ENCODE measurements at regions not wholly inside any gene's neighbourhood (a gene's known extent, or its start where the extent isn't known, plus 50 kb on each side); places are given as distances from the start of the nearest gene placed in this dataset.

GRCh38 chrX:39168609-39169008 lies 367.4 kb downstream of the MID1IP1 start:
- Histone ChIP-seq H3K4me1 (ENCODE audit: control insufficient read depth, insufficient read depth, low read length, poor library complexity, severe bottlenecking) (no peaks in the 10 kb centered on the region), H3K36me3 (ENCODE audit: control insufficient read depth, insufficient read depth, low read length) (no peaks in the 10 kb centered on the region), H3K9me3 (ENCODE audit: control insufficient read depth, low read length) (no peaks in the 10 kb centered on the region), H3K27ac (ENCODE audit: low read depth, low read length, severe bottlenecking) (no peak overlapping the region), H3K4me3 (ENCODE audit: extremely low read depth, insufficient read depth, low read length, poor library complexity, severe bottlenecking) (no peak overlapping the region)
- 100% methylated on average over 2 of the region's 11 CpGs; no CpG with 5 or more reads in 1 of the 2 experiments for WGBS, 2 experiments (ENCODE audit: insufficient coverage in 2 of 2)

GRCh38 chrX:39169976-39170375 lies 368.7 kb downstream of the MID1IP1 start:
- Histone ChIP-seq H3K4me1 (ENCODE audit: control insufficient read depth, insufficient read depth, low read length, poor library complexity, severe bottlenecking) (no peaks in the 10 kb centered on the region), H3K9me3 (ENCODE audit: control insufficient read depth, low read length) (no peaks in the 10 kb centered on the region), H3K27ac (ENCODE audit: low read depth, low read length, severe bottlenecking) (no peak overlapping the region), H3K4me3 (ENCODE audit: extremely low read depth, insufficient read depth, low read length, poor library complexity, severe bottlenecking) (no peak overlapping the region), H3K36me3 (ENCODE audit: control insufficient read depth, insufficient read depth, low read length) (no peaks in the 10 kb centered on the region)
- WGBS, 2 experiments (ENCODE audit: insufficient coverage in 2 of 2), result no CpG with 5 or more reads among the region's 1 CpG

- Histone ChIP-seq H3K4me1 (ENCODE audit: control insufficient read depth, insufficient read depth, low read length, poor library complexity, severe bottlenecking) (no peaks in the 10 kb centered on the region), H3K36me3 (ENCODE audit: control insufficient read depth, insufficient read depth, low read length) (no peaks in the 10 kb centered on the region), H3K4me3 (ENCODE audit: extremely low read depth, insufficient read depth, low read length, poor library complexity, severe bottlenecking) (no peak overlapping the region), H3K27ac (ENCODE audit: low read depth, low read length, severe bottlenecking) (no peak overlapping the region), H3K9me3 (ENCODE audit: control insufficient read depth, low read length) (no peaks in the 10 kb centered on the region)
- 100% methylated on average over 1 of the region's 3 CpGs; no CpG with 5 or more reads in 1 of the 2 experiments for WGBS, 2 experiments (ENCODE audit: insufficient coverage in 2 of 2)
Observed at GRCh38 chrX:39170464-39170863, 369.2 kb downstream of the MID1IP1 start.

GRCh38 chrX:39171686-39172085 lies 370.4 kb downstream of the MID1IP1 start:
- Histone ChIP-seq H3K27ac (ENCODE audit: low read depth, low read length, severe bottlenecking) (no peak overlapping the region), H3K4me1 (ENCODE audit: control insufficient read depth, insufficient read depth, low read length, poor library complexity, severe bottlenecking) (peaks cover 2% of the 10 kb centered on the region), H3K36me3 (ENCODE audit: control insufficient read depth, insufficient read depth, low read length) (no peaks in the 10 kb centered on the region), H3K4me3 (ENCODE audit: extremely low read depth, insufficient read depth, low read length, poor library complexity, severe bottlenecking) (no peak overlapping the region), H3K9me3 (ENCODE audit: control insufficient read depth, low read length) (no peaks in the 10 kb centered on the region)
- WGBS, 2 experiments (ENCODE audit: insufficient coverage in 2 of 2), result 91 to 100% methylated on average over 2 to 3 of the region's 3 CpGs

- H3K27ac ChIP-seq (ENCODE audit: low read depth, low read length, severe bottlenecking), result no peak overlapping the region
- no peaks in the 10 kb centered on the region for H3K36me3 ChIP-seq (ENCODE audit: control insufficient read depth, insufficient read depth, low read length)
- no peak overlapping the region for H3K4me3 ChIP-seq (ENCODE audit: extremely low read depth, insufficient read depth, low read length, poor library complexity, severe bottlenecking)
- H3K4me1 ChIP-seq (ENCODE audit: control insufficient read depth, insufficient read depth, low read length, poor library complexity, severe bottlenecking), result peaks cover 2% of the 10 kb centered on the region
- no peaks in the 10 kb centered on the region for H3K9me3 ChIP-seq (ENCODE audit: control insufficient read depth, low read length)
- WGBS, 2 experiments (ENCODE audit: insufficient coverage in 2 of 2), result 100% methylated on average over 1 of the region's 5 CpGs; no CpG with 5 or more reads in 1 of the 2 experiments
Observed at GRCh38 chrX:39174241-39174771, 373.0 kb downstream of the MID1IP1 start.

GRCh38 chrX:39174772-39175417 lies 373.6 kb downstream of the MID1IP1 start:
- WGBS, 2 experiments (ENCODE audit: insufficient coverage in 2 of 2), result 87 to 94% methylated on average over 3 of the region's 13 CpGs
- Histone ChIP-seq H3K36me3 (ENCODE audit: control insufficient read depth, insufficient read depth, low read length) (no peaks in the 10 kb centered on the region), H3K9me3 (ENCODE audit: control insufficient read depth, low read length) (no peaks in the 10 kb centered on the region), H3K27ac (ENCODE audit: low read depth, low read length, severe bottlenecking) (no peak overlapping the region), H3K4me3 (ENCODE audit: extremely low read depth, insufficient read depth, low read length, poor library complexity, severe bottlenecking) (no peak overlapping the region), H3K4me1 (ENCODE audit: control insufficient read depth, insufficient read depth, low read length, poor library complexity, severe bottlenecking) (peaks cover 2% of the 10 kb centered on the region)

GRCh38 chrX:39175418-39176057 lies 374.3 kb downstream of the MID1IP1 start:
- Histone ChIP-seq H3K27ac (ENCODE audit: low read depth, low read length, severe bottlenecking) (no peak overlapping the region), H3K9me3 (ENCODE audit: control insufficient read depth, low read length) (no peaks in the 10 kb centered on the region), H3K4me3 (ENCODE audit: extremely low read depth, insufficient read depth, low read length, poor library complexity, severe bottlenecking) (no peak overlapping the region), H3K36me3 (ENCODE audit: control insufficient read depth, insufficient read depth, low read length) (no peaks in the 10 kb centered on the region), H3K4me1 (ENCODE audit: control insufficient read depth, insufficient read depth, low read length, poor library complexity, severe bottlenecking) (peaks cover 2% of the 10 kb centered on the region)
- WGBS, 2 experiments (ENCODE audit: insufficient coverage in 2 of 2), result 83% methylated on average over 2 of the region's 6 CpGs; no CpG with 5 or more reads in 1 of the 2 experiments

- no peaks in the 10 kb centered on the region for H3K36me3 ChIP-seq (ENCODE audit: control insufficient read depth, insufficient read depth, low read length)
- H3K27ac ChIP-seq (ENCODE audit: low read depth, low read length, severe bottlenecking), result no peak overlapping the region
- H3K4me3 ChIP-seq (ENCODE audit: extremely low read depth, insufficient read depth, low read length, poor library complexity, severe bottlenecking), result no peak overlapping the region
- peaks cover 2% of the 10 kb centered on the region for H3K4me1 ChIP-seq (ENCODE audit: control insufficient read depth, insufficient read depth, low read length, poor library complexity, severe bottlenecking)
- 100% methylated on average over 2 of the region's 4 CpGs; no CpG with 5 or more reads in 1 of the 2 experiments for WGBS, 2 experiments (ENCODE audit: insufficient coverage in 2 of 2)
- H3K9me3 ChIP-seq (ENCODE audit: control insufficient read depth, low read length), result no peaks in the 10 kb centered on the region
Observed at GRCh38 chrX:39176105-39176504, 374.8 kb downstream of the MID1IP1 start.

GRCh38 chrX:39189431-39189830 lies 388.2 kb downstream of the MID1IP1 start:
- no peak overlapping the region for H3K27ac ChIP-seq (ENCODE audit: low read depth, low read length, severe bottlenecking)
- no peaks in the 10 kb centered on the region for H3K36me3 ChIP-seq (ENCODE audit: control insufficient read depth, insufficient read depth, low read length)
- WGBS, 2 experiments (ENCODE audit: insufficient coverage in 2 of 2), result 75 to 83% methylated on average over 1 of the region's 1 CpG
- no peak overlapping the region for H3K4me3 ChIP-seq (ENCODE audit: extremely low read depth, insufficient read depth, low read length, poor library complexity, severe bottlenecking)
- H3K4me1 ChIP-seq (ENCODE audit: control insufficient read depth, insufficient read depth, low read length, poor library complexity, severe bottlenecking), result no peaks in the 10 kb centered on the region
- H3K9me3 ChIP-seq (ENCODE audit: control insufficient read depth, low read length), result no peaks in the 10 kb centered on the region

- Histone ChIP-seq H3K36me3 (ENCODE audit: control insufficient read depth, insufficient read depth, low read length) (no peaks in the 10 kb centered on the region), H3K4me3 (ENCODE audit: extremely low read depth, insufficient read depth, low read length, poor library complexity, severe bottlenecking) (no peak overlapping the region), H3K9me3 (ENCODE audit: control insufficient read depth, low read length) (no peaks in the 10 kb centered on the region), H3K27ac (ENCODE audit: low read depth, low read length, severe bottlenecking) (no peak overlapping the region), H3K4me1 (ENCODE audit: control insufficient read depth, insufficient read depth, low read length, poor library complexity, severe bottlenecking) (no peaks in the 10 kb centered on the region)
- no CpG with 5 or more reads among the region's 3 CpGs for WGBS, 2 experiments (ENCODE audit: insufficient coverage in 2 of 2)
Observed at GRCh38 chrX:39194673-39195072, 393.4 kb downstream of the MID1IP1 start.

- H3K27ac ChIP-seq (ENCODE audit: low read depth, low read length, severe bottlenecking), result no peak overlapping the region
- no peak overlapping the region for H3K4me3 ChIP-seq (ENCODE audit: extremely low read depth, insufficient read depth, low read length, poor library complexity, severe bottlenecking)
- no peaks in the 10 kb centered on the region for H3K9me3 ChIP-seq (ENCODE audit: control insufficient read depth, low read length)
- no peaks in the 10 kb centered on the region for H3K4me1 ChIP-seq (ENCODE audit: control insufficient read depth, insufficient read depth, low read length, poor library complexity, severe bottlenecking)
- no peaks in the 10 kb centered on the region for H3K36me3 ChIP-seq (ENCODE audit: control insufficient read depth, insufficient read depth, low read length)
- WGBS, 2 experiments (ENCODE audit: insufficient coverage in 2 of 2), result 0% methylated on average over 1 of the region's 7 CpGs
Observed at GRCh38 chrX:39195156-39195555, 393.9 kb downstream of the MID1IP1 start.

Measured in mesodermal cell (in vitro differentiated cells).